ENCODE measurements at regions not wholly inside any gene's neighbourhood (a gene's known extent, or its start where the extent isn't known, plus 50 kb on each side); places are given as distances from the start of the nearest gene placed in this dataset.

GRCh38 chr6:108734271-108734922, 113.8 kb upstream of the ARMC2 start:
- no peak overlapping the region for H3K27ac ChIP-seq
- intact Hi-C loops (cut with DNase I): no loop called here
- no peaks in the 10 kb centered on the region for H3K27me3 ChIP-seq
- DNase-seq (no peak), ATAC-seq (peak; percentile 24)
- H3K4me3 ChIP-seq: no peak overlapping the region
- no peaks in the 10 kb centered on the region for H3K36me3 ChIP-seq
- no peak for TF ChIP-seq CTCF (IDR thresholded peaks at IDR 0.05)
- H3K9me3 ChIP-seq: no peaks in the 10 kb centered on the region
- peaks cover 11% of the 10 kb centered on the region for H3K4me1 ChIP-seq

GRCh38 chr6:108735310-108736001, 112.8 kb upstream of the ARMC2 start:
- Histone ChIP-seq H3K27ac (no peak overlapping the region), H3K27me3 (no peaks in the 10 kb centered on the region), H3K9me3 (no peaks in the 10 kb centered on the region), H3K4me1 (peaks cover 11% of the 10 kb centered on the region), H3K4me3 (no peak overlapping the region), H3K36me3 (no peaks in the 10 kb centered on the region)
- ATAC-seq: no peak
- DNase-seq: no peak
- intact Hi-C loops (cut with DNase I): no loop called here
- TF ChIP-seq CTCF (IDR thresholded peaks at IDR 0.05): no peak

- no peaks in the 10 kb centered on the region for H3K27me3 ChIP-seq
- H3K36me3 ChIP-seq: no peaks in the 10 kb centered on the region
- no peak for DNase-seq
- H3K4me1 ChIP-seq: peaks cover 11% of the 10 kb centered on the region
- no peak for TF ChIP-seq CTCF (IDR thresholded peaks at IDR 0.05)
- intact Hi-C loops (cut with DNase I): no loop called here
- H3K27ac ChIP-seq: no peak overlapping the region
- H3K4me3 ChIP-seq: no peak overlapping the region
- ATAC-seq: no peak
- no peaks in the 10 kb centered on the region for H3K9me3 ChIP-seq
Measured at GRCh38 chr6:108736002-108736361, 112.2 kb upstream of the ARMC2 start.

GRCh38 chr6:108736832-108737231, 111.4 kb upstream of the ARMC2 start:
- Histone ChIP-seq H3K9me3 (no peaks in the 10 kb centered on the region), H3K4me3 (no peak overlapping the region), H3K27me3 (no peaks in the 10 kb centered on the region), H3K27ac (no peak overlapping the region), H3K36me3 (no peaks in the 10 kb centered on the region), H3K4me1 (peaks cover 11% of the 10 kb centered on the region)
- ATAC-seq (peak; percentile 55), DNase-seq (no peak)
- no peak for TF ChIP-seq CTCF (IDR thresholded peaks at IDR 0.05)
- intact Hi-C loops (cut with DNase I): no loop called here

GRCh38 chr6:108737594-108738546, 110.4 kb upstream of the ARMC2 start:
- intact Hi-C loops (cut with DNase I): no loop called here
- peaks cover 12% of the 10 kb centered on the region for H3K4me1 ChIP-seq

More at GRCh38 chr6:108737594-108738546, 110.4 kb upstream of the ARMC2 start:
- H3K27me3 ChIP-seq: no peaks in the 10 kb centered on the region
- no peak for TF ChIP-seq CTCF (IDR thresholded peaks at IDR 0.05)
- DNase-seq (no peak), ATAC-seq (peak; percentile 43)
- H3K36me3 ChIP-seq: no peaks in the 10 kb centered on the region
- H3K27ac ChIP-seq: no peak overlapping the region
- no peak overlapping the region for H3K4me3 ChIP-seq
- no peaks in the 10 kb centered on the region for H3K9me3 ChIP-seq

All from upper lobe of right lung (tissue), 1 donor.